Hematopoietic multipotent progenitor cell treated with erythropoietin and hydrocortisone succinate and interleukin-3 and kit ligand, for 8 days (in vitro differentiated cells): ENCODE measurements at regions not wholly inside any gene's neighbourhood (a gene's known extent, or its start where the extent isn't known, plus 50 kb on each side); places are given as distances from the start of the nearest gene placed in this dataset.
"Not testable (repeated sequence)": the region's sequence is repeated elsewhere in the genome, so short reads cannot be mapped to it uniquely, and the experiment has no call there.

Experiments
- DNase-seq: peaks from one replicate; pipeline ENCODE4 v3.0.0-alpha.2; 2015

DNA sequence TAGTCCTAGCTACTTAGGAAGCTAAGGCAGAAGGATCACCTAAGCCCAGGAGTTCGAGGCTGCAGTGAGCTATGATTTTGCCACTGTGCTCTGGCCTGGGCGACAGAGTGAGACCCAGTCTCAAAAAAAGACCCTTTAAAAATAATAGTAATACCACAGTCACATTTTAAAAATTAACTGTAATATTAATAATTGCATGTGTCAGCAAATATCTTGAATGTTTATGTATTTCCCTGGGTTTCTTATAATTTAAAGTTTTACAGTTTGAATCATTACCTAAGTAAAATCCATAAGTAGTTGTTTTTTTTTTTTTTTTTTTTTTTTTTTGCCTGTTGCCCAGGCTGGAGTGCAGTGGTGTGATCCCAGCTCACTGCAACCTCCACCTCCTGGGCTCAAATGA is 69.2 kb downstream of the LYZL2 start:
- DNase-seq, result no peak

GRCh38 chr10:30559180-30559579 is 70.4 kb downstream of the LYZL2 start:
- no peak for DNase-seq

- no peak for DNase-seq
Observed at GRCh38 chr10:30558411-30558810, 71.1 kb downstream of the LYZL2 start.

DNA sequence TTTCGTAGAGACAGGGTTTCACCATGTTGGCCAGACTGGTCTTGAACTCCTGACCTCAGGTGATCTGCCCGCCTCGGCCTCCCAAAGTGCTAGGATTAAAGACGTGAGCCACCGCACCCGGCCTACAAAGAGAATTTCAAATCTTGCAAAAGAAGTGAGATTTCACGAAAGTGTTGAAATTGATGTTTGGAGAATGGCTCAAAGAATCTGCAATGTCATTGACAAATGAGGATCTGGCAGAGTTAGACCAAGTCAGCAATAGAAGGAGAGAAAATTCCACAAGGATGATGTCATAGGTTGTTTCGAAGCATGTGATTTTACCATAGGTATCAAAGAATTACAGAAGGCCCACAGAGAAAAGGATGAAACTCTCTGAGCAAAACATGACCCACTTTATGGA is 71.7 kb downstream of the LYZL2 start:
- DNase-seq, result no peak

GRCh38 chr10:30556189-30556588 is 73.4 kb downstream of the LYZL2 start:
- DNase-seq, result no peak

DNA sequence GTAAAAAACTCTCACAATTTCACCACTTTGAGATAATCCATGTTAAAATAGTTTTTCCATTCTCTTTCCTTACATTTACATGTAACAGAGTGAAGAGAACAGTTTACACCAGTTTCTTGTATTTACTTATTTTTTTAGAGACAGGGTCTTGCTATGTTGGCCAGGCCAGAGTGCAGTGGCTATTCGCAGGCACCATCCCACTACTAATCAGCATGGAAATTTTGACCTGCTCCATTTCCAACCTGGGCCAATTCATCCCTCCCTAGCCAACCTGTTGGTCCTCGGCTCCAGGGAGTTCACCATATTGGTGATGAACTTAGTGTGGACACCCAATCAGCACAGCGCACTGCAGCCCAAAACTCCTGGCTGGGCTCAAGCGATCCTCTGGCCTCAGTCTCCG is 74.1 kb downstream of the LYZL2 start:
- DNase-seq, result no peak

DNA sequence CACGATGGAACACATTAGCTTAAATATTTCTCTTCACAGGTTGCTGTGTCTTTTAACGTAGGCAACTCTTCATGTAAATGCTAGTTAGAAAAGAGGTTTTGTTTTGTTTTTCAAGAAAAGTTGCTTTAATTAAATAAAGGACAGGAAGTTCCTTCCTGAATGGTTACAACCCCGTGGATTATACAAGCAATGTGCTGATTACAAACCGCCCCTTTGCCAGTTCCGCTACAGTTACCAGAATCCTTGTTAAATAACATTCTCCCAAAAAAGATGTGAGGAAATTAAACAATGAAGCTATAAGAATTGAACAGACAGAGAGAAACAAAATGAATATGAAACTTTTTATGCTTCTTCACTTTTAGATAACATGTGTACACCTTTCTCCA is 75.1 kb downstream of the LYZL2 start:
- DNase-seq, result no peak

DNA sequence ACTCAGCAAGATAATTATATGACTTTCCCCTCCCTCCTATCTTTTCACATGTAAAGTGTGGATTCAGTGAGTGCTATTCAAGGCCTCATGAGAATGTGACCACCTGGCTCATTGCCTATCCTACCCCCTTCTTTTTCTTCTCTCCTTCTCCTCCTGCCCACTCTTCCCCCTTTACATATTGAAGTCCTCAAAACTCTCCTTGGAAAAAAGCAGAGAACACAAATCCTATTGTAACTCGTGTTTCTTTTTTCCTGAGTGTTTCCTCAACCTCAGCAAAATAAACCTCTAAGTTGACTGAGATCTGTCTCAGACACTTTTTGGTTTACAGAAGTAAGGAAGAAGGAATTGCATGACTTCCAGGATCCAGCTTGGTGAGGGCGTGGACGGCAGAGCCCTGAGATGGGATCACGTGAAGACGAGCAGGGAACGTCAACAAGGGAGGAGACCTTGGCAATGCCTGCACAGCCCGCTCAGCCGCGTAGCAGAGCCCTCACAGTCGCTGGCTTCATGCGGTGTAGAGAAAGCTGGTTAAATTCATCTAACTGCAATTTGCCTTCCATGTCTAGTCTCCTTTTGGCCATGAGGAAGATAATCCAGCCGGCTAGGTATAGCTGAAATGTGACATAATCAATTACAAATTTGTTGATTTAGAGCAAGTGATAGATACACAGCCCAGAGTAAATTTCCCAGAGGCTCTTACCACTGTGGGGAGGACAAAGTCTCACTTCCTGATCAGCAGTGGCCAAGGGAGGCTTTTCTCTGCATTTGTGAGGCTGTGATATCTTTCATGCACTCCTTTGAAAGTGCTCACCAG is 75.7 kb downstream of the LYZL2 start:
- DNase-seq, result peak; percentile 13

GRCh38 chr10:30553018-30553625 is 76.4 kb downstream of the LYZL2 start:
- DNase-seq, result peak; percentile 79

GRCh38 chr10:30550967-30551815 is 78.4 kb downstream of the LYZL2 start:
- no peak for DNase-seq

DNA sequence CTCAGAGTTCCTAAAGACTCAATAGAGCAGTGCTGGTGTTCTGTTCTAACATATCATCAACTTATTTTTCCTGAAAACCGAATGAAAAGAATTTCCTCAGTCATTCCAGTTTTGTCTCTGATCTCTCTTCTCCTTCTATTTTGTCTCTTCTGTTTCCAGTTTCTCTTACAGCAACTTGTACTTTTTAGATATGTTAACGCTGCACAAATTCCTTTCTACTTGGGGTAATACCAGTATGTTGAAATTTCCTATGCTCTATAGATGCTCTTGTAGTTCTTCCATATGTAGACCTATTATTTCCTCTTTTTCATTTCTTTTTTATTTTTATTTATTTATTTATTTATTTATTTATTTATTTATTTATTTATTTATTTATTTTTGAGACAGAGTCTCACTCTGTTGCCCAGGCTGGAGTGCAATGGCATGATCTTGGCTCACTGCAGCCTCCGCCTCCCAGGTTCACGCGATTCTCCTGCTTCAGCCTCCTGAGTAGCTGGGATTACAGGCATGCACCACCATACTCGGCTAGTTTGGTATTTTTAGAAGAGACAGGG is 80.3 kb downstream of the LYZL2 start:
- DNase-seq, result not testable (repeated sequence)

GRCh38 chr10:30546511-30546910 is 83.0 kb downstream of the LYZL2 start:
- no peak for DNase-seq

DNA sequence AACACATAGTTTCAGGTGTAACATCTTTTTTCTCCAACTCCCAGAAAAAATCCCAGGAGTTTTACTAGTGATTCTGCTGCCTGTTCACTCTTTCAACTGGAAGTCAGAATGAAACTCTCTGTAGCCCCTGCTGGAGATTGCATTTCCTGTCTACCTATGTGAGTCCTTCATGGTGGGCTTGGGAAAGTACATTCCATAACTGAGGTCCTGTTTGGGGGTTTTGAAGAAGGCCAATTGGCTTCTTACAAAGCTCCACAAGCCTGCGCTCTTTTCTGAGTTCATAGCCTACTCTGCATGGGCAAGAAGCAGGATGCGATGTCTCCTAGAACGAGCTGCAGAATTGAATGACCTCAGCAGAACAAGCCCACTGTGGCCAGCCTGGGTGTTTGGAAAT is 86.7 kb downstream of the LYZL2 start:
- no peak for DNase-seq

- DNase-seq, result no peak
Observed at GRCh38 chr10:30542001-30542894, 87.3 kb downstream of the LYZL2 start.

DNA sequence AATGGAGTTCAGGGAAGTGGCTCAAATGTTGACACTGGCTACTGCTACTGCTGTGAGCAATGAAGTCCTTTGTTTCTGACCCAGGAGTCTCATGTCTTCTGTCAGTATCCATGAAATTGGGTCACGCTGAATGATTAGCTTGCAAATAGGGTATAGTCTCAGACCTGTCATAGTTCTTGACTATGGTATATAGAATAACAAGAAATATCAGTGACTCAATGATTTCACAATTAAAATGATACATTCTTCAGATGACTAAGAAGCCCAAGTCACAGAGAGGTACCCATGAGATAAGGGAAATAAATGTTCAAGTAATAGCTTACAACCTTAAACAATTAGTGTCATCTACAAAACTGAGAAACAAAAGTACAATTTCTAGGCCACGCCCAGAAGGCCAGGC is 89.3 kb downstream of the LYZL2 start:
- no peak for DNase-seq

DNA sequence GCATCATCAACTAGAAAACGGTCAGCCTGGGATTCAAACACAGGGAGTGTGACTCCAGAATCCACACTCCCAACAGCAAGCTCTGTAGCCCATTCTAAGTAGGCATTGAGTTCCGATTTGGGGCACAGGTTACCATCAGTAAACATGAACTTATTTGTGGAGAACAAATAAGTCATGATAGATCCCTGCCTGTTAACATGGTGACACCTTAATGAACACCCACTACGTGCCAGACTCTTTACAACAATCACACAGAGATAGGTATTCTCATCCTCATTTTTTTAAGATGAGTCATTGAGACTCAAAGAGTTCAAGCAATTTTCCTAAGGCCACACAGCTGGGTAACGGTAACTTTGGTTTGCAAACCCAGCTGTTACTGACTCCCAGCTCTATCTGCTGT is 91.5 kb downstream of the LYZL2 start:
- no peak for DNase-seq

DNA sequence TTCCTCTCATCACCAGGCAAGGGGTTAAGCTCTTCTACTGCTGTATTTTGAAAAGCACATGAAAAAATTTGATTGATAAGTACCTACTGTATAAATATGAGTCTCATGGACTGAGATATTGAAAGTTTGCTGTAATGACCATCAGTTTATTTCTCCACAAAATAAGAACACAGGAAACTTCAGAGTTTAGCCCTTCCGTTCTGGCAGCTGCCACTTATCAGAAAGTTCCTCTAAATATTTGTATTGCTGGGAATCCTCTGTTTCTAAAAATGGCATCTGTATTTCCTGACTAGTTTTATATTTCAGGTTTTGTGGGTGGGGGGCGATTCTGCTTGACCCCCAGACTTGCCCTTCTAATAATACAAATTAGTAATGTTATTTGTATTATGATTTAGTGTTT is 92.0 kb downstream of the LYZL2 start:
- no peak for DNase-seq

GRCh38 chr10:30537158-30537557 is 92.4 kb downstream of the LYZL2 start:
- not testable (repeated sequence) for DNase-seq

GRCh38 chr10:30536578-30536977 is 93.0 kb downstream of the LYZL2 start:
- no peak for DNase-seq

DNA sequence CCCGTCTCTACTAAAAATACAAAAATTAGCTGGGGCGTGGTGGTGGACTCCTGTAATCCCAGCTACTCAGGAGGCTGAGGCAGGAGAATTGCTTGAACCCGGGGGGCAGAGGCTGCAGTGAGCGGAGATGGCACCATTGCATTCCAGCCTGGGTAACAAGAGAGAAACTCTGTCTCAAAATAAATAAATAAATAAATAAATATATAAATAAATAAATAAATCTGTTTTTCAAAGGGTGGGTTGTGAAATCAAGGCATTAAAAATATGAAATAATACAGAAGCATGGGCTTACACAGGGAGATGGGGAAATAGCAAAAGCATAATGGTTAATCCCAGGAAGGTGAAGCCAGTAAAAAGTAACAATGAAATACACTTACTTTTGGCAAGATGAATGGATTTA is 93.9 kb downstream of the LYZL2 start:
- no peak for DNase-seq

DNA sequence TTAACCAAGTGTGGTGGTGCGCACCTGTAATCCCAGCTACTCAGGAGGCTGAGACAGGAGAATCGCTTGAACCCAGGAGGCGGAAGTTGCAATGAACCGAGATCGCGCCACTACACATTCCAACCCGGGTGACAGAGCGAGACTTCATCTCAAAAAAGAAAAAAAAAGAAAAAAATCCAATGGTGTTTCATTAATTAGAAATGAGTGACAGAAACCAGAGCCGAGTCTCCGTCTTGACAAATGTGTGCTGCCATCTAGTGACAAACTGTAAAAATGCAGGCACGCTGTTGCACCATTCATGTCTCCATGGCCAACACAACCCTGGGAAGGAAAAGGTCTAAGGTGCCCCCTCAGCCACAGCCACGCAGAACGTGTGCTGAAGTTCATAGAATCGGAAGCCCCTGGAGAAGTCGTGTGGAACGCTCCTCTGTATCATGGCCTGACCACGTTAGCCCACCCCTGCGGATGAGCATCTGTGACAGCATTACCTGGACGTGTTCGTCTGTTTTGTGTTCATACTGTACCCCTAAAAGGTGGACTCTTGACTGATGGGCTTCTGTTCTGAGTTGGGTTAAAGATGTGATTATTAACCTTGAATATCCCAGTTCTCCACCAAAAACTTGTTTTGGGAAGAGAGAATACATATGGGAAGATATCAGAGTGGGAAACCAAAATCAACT is 94.9 kb downstream of the LYZL2 start:
- peak; percentile 82 for DNase-seq
